ENCODE measurements at regions not wholly inside any gene's neighbourhood (a gene's known extent, or its start where the extent isn't known, plus 50 kb on each side); places are given as distances from the start of the nearest gene placed in this dataset.

- ChIA-PET CTCF (no interaction called here), POLR2A (no interaction called here), RAD21 (ENCODE audit: low non-redundant PET in 1 of 2, low total read pairs in 2 of 2, uncharacterized antibody in 2 of 2, unreplicated experiment in 2 of 2) (no interaction called here)
- Histone ChIP-seq H3K4me2 (ENCODE audit: low read length) (no peak overlapping the region), H3K27ac (ENCODE audit: low read depth, low read length) (no peak overlapping the region), H3K4me1 (ENCODE audit: control insufficient read depth in 1 of 2, insufficient read depth in 2 of 2, low read length in 2 of 2) (peaks cover 3 to 13% of the 10 kb centered on the region in 2 experiments; a peak in 3 of 4 replicates), H4K20me1 (ENCODE audit: insufficient read depth) (no peaks in the 10 kb centered on the region), H3K9me3 (ENCODE audit: control insufficient read depth in 1 of 2, insufficient read depth in 1 of 2, low read depth in 1 of 2, low read length in 2 of 2) (no peaks in the 10 kb centered on the region), H3K27me3 (ENCODE audit: insufficient read depth, low read length) (no peaks in the 10 kb centered on the region), H2AFZ (ENCODE audit: low read depth, low read length, poor library complexity, severe bottlenecking) (no peak overlapping the region), H3K4me3 (replicated peaks in 1 of 2; ENCODE audit: low read depth in 1 of 2, low read length in 2 of 2) (no peak overlapping the region), H3K79me2 (ENCODE audit: insufficient read depth, low read length) (no peaks in the 10 kb centered on the region), H3K9ac (ENCODE audit: low read length) (no peak overlapping the region), H3K36me3 (ENCODE audit: control insufficient read depth in 1 of 2, insufficient read depth in 2 of 2, low read length in 2 of 2) (no peaks in the 10 kb centered on the region), H3K9me2 (ENCODE audit: insufficient read depth) (no peaks in the 10 kb centered on the region)
- BruUV-seq (replicated peaks): no TSS peak
- TF ChIP-seq SIN3A (IDR thresholded peaks at IDR 0.05; ENCODE audit: low read depth) (no peak), ATF3 (IDR thresholded peaks at IDR 0.05) (no peak), EZH2phosphoT487 (IDR thresholded peaks at IDR 0.05; ENCODE audit: borderline replicate concordance) (no peak), FOSL1 (IDR thresholded peaks at IDR 0.05; ENCODE audit: low read depth) (no peak), SP1 (IDR thresholded peaks at IDR 0.05; ENCODE audit: low read depth) (no peak), JUND (IDR thresholded peaks at IDR 0.05) (no peak), ZBTB33 (IDR thresholded peaks at IDR 0.05; ENCODE audit: extremely low read depth, insufficient replicate concordance, low read length) (no peak), POLR2A (IDR thresholded peaks at IDR 0.05; ENCODE audit: borderline replicate concordance, extremely low read depth, insufficient read depth, insufficient read length) (no peak), MAX (IDR thresholded peaks at IDR 0.05) (no peak), ELF1 (IDR thresholded peaks at IDR 0.05; ENCODE audit: borderline replicate concordance, low read depth) (no peak), CEBPB (IDR thresholded peaks at IDR 0.05; ENCODE audit: low read depth) (no peak), RAD21 (IDR thresholded peaks at IDR 0.05; ENCODE audit: low read depth) (no peak), CBX3 (IDR thresholded peaks at IDR 0.05; ENCODE audit: low read depth) (no peak), REST (IDR thresholded peaks at IDR 0.05; ENCODE audit: low read depth) (no peak), EZH2 (IDR thresholded peaks at IDR 0.05) (no peak), TCF7L2 (IDR thresholded peaks at IDR 0.05; ENCODE audit: borderline replicate concordance, extremely low read depth, insufficient read depth, insufficient read length) (no peak)
- DNase-seq (ENCODE audit: low read depth, low spot score) (peak; percentile 10), ATAC-seq (0 out of 2 replicates have a peak, but pooled peaks have one; percentile 37)
- intact Hi-C loops (cut with micrococcal nuclease): no loop called here
Measured at GRCh38 chr1:5721634-5722215, 270.5 kb downstream of the NPHP4 start.

Data from HCT116 (cell line).